Liver (tissue), 3 donors: ENCODE measurements at regions not wholly inside any gene's neighbourhood (a gene's known extent, or its start where the extent isn't known, plus 50 kb on each side); places are given as distances from the start of the nearest gene placed in this dataset.

Source experiments
- ATF3 ChIP-seq: IDR thresholded peaks from 2 replicates; pipeline ENCODE4 v1.6.1; 2016; ENCODE audit warnings: antibody characterized with exemption
- CTCF ChIP-seq: fragments of 150-350 bp; IDR thresholded peaks from 2 replicates; pipeline ENCODE4 v1.5.1; 2017; ENCODE audit warnings: improper control_type of control experiment, low read depth, low read length; ENCODE audit not compliant: missing input control
- donor health status: healthy.
- donor health status: healthy.

- TF ChIP-seq CTCF (no peak), ATF3 (no peak)
Observed at GRCh38 chr12:77382096-77382742, 316.9 kb upstream of the E2F7 start.
